Thyroid gland (tissue), 4 donors: ENCODE measurements at regions not wholly inside any gene's neighbourhood (a gene's known extent, or its start where the extent isn't known, plus 50 kb on each side); places are given as distances from the start of the nearest gene placed in this dataset.

Experiments used
- CTCF ChIP-seq, 6 experiments: fragments of 200-600 bp in 3 of 6; fragments of 450-650 bp in 3 of 6; sonication (generic) in 3 of 6; IDR thresholded peaks; one replicate each; pipeline ENCODE4 v1.5.1; 2016 to 2019; ENCODE audit warnings: antibody characterized with exemption in 6 of 6, mild to moderate bottlenecking in 2 of 6, inconsistent platforms in 1 of 6, moderate library complexity in 1 of 6
- POLR2A ChIP-seq, 2 donors: fragments of 450-650 bp; IDR thresholded peaks; one replicate each; pipeline ENCODE4 v1.6.1; 2017; ENCODE audit warnings: antibody characterized with exemption in 2 of 2, mild to moderate bottlenecking in 2 of 2, moderate library complexity in 1 of 2

DNA sequence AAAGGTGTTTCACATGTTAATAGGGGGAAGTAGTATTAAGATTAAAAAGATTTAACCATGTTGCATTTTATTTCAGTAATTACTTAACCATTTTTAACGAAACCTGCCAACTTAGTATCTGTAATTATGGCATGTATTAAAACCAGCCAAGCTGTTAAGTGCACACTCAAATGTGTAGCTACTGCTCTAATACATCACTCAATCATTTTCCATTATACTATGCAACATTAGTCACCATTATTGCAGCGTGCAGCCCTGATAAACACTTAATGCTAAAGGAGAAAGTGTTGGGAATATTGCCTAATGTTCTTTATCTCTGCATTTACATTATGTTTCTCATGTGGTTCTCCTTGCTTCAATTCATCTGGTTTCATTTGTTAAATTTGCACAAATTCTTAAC is 745.9 kb upstream of the FAM98A start:
- TF ChIP-seq POLR2A (IDR thresholded peaks at IDR 0.05): no peak
- TF ChIP-seq CTCF (IDR thresholded peaks at IDR 0.05): no peak
